ENCODE measurements at regions not wholly inside any gene's neighbourhood (a gene's known extent, or its start where the extent isn't known, plus 50 kb on each side); places are given as distances from the start of the nearest gene placed in this dataset.

- no peak for TF ChIP-seq SMC3 (IDR thresholded peaks at IDR 0.05; ENCODE audit: low read depth, low read length)
- no peak for TF ChIP-seq POLR2A (IDR thresholded peaks at IDR 0.05; ENCODE audit: low read depth, low read length)
- TF ChIP-seq CTCF (conservative IDR thresholded peaks at IDR 0.05; ENCODE audit: low read depth, low read length): no peak
- TF ChIP-seq RFX5 (IDR thresholded peaks at IDR 0.05; ENCODE audit: low read depth, low read length): no peak
- no peak for TF ChIP-seq CEBPB (IDR thresholded peaks at IDR 0.05; ENCODE audit: low read depth, low read length)
- TF ChIP-seq USF2 (IDR thresholded peaks at IDR 0.05; ENCODE audit: low read depth, low read length): no peak
- TF ChIP-seq RCOR1 (IDR thresholded peaks at IDR 0.05; ENCODE audit: insufficient replicate concordance, low read length): no peak
- no peak for TF ChIP-seq RAD21 (IDR thresholded peaks at IDR 0.05; ENCODE audit: low read length)
- TF ChIP-seq MAFK (IDR thresholded peaks at IDR 0.05; ENCODE audit: low read depth, low read length): no peak
- no peak for TF ChIP-seq MXI1 (IDR thresholded peaks at IDR 0.05; ENCODE audit: borderline replicate concordance, low read depth, low read length)
- TF ChIP-seq MAZ (IDR thresholded peaks at IDR 0.05; ENCODE audit: borderline replicate concordance, low read depth, low read length): no peak
- no peak for TF ChIP-seq FOS (IDR thresholded peaks at IDR 0.05; ENCODE audit: low read depth, low read length)
- TF ChIP-seq BHLHE40 (IDR thresholded peaks at IDR 0.05; ENCODE audit: low read depth, low read length): no peak
- TF ChIP-seq ELK1 (IDR thresholded peaks at IDR 0.05; ENCODE audit: borderline replicate concordance, low read depth, low read length): no peak
These were observed 554.0 kb upstream of the ZFHX3 start for GRCh38 chr16:73601911-73602310.
